HG03039 (cell line): ENCODE measurements at regions not wholly inside any gene's neighbourhood (a gene's known extent, or its start where the extent isn't known, plus 50 kb on each side); places are given as distances from the start of the nearest gene placed in this dataset.
"Not testable (repeated sequence)": the region's sequence is repeated elsewhere in the genome, so short reads cannot be mapped to it uniquely, and the experiment has no call there.

Experiments
- ATAC-seq: cut with Tn5 transposase; IDR thresholded peaks from one replicate; pipeline ENCODE4 v1.9.1; 2021; ENCODE audit warnings: mild to moderate bottlenecking, moderate library complexity; ENCODE audit not compliant: unreplicated experiment

- no peak for ATAC-seq
Measured at GRCh38 chr4:153877898-153878297, 89.0 kb upstream of the SFRP2 start.

- ATAC-seq, result no peak
Measured at GRCh38 chr4:153873741-153874140, 84.9 kb upstream of the SFRP2 start.

DNA sequence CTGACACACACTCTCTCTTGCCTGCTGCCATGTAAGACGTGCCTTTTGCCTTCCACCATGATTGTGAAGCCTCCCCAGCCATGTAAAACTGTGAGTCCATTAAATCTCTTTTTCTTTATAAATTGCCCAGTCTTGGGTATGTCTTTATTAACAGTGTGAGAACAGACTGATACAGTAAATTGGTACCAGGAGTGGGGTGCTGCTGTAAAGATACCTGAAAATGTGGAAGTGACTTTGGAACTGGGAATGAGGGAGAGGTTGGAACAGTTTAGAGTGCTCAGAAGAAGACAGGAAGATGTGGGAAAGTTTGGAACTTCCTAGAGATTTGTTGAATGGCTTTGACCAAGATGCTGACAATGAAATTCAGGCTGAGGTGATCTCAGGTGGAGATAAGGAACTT, 77.9 kb upstream of the SFRP2 start:
- ATAC-seq, result not testable (repeated sequence)

DNA sequence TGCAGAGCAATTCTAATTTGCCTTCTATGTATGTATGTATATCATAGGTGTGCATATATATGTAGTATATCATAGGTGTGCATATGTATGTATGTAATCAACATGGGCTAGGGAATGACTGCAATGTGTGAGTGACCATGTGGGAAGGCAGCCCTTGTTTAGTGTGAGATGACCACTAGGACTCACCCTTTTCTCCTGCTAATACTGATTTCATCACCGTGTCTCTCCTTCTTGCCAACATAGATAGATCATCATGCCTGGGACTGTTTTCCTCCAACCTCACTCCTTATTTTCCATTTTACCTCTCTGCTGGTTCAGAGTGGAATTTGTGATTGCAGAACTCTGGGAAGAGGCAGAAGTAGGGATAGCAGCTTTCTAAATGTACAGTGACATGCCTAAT, 63.6 kb upstream of the SFRP2 start:
- no peak for ATAC-seq

- ATAC-seq, result no peak
Measured at GRCh38 chr4:153850533-153851280, 61.8 kb upstream of the SFRP2 start.

DNA sequence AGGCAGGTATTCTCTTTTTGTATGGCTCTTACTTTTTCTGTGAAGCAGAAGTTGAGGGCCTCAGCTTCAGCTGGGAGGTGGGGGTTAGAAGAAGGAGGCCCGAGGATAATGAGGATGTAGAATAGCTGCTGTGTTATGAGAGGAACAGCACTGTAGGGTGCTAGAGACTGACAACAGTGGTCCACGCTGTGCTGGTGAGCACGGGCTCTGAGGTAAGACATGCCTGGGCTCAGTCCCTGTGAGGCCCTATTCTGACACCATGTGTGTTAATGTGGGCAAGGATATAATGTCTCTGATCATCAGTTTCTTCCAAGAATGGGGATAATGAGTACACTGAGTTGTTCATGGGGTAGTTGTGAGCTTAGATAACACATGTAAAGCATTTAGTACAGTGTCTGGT, 55.3 kb upstream of the SFRP2 start:
- no peak for ATAC-seq
